ENCODE measurements at regions not wholly inside any gene's neighbourhood (a gene's known extent, or its start where the extent isn't known, plus 50 kb on each side); places are given as distances from the start of the nearest gene placed in this dataset.
"Not testable (repeated sequence)": the region's sequence is repeated elsewhere in the genome, so short reads cannot be mapped to it uniquely, and the experiment has no call there.

DNA sequence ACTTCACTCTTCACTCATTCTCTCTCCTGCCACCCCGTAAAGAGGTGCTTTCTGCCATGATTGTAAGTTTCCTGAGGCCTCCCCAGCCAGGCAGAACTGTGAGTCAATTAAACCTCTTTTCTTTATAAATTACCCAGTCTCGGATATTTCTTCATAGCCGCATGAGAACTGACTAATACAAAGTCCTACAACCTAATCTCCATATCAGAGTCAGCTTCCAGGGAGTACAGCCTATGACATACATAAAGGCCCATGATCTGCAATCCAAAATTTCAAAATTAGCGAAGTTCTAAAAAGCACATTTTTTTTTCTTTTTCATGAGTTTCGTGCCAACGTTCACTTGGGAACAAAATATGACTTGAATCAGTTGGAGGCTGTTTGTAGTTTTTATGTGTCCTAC lies 256.9 kb upstream of the DUSP10 start:
- no peak overlapping the region for H3K4me3 ChIP-seq (ENCODE audit: low read depth, low read length)
- no peak for DNase-seq (ENCODE audit: low read depth)

DNA sequence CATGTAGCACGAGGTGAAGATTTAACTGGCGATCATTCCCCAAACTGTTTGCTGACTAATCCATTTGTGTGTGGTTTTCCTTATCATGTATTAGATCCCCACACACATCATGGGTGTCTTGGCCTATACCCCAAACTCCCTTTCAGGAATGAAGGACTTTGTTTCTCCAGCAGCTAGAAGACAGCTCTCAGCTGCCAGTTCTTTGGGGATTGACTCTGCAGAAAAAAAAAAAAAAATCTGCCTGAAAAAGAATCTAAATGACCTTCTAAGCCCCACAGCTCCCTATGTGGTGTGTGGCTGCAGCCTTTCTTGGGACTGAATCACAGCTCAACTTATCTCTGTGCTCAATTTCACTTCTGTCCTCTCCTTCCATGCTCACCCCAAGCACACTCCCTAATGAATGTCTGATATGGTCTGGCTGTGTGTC lies 256.3 kb upstream of the DUSP10 start:
- no peak overlapping the region for H3K4me3 ChIP-seq (ENCODE audit: low read depth, low read length)
- no peak for DNase-seq (ENCODE audit: low read depth)

DNA sequence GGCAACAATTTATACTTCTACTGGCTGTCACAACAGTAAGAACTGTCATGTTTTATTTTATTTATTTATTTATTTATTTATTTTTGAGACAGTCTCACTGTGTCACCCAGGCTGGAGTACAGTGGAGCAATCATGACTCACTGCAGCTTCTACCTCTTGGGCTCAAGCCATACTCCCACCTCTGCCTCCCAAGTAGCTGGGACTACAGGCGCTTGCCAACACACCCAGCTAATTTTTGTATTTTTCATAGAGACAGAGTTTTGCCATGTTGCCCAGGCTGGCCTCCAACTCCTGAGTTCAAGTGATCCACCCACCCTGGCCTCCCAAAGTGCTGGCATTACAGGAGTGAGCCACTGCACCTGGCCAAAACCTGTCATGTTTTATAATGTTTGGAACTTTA lies 255.1 kb upstream of the DUSP10 start:
- not testable (repeated sequence) for H3K4me3 ChIP-seq (ENCODE audit: low read depth, low read length)
- peak; percentile 67 for DNase-seq (ENCODE audit: low read depth)

DNA sequence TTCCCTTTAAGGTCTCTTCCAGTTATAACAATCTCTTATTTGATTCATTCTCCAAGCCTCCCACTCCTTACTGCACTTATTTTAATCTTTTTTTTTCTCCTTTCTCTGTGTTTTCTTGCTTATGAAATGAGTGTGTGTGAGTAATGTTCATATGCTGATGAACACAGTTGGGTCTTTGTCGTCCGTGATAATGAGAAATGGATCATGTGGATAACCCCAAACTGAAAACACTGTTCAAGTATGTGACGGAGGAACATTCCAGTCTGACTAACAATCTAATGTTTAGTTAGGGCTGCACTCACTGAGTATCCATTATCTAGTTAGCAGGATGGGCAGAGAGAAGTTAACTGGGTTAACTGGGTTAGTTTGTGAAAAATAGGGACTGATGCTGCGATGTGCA lies 253.1 kb upstream of the DUSP10 start:
- H3K4me3 ChIP-seq (ENCODE audit: low read depth, low read length) = no peak overlapping the region
- peak; percentile 71 for DNase-seq (ENCODE audit: low read depth)

DNA sequence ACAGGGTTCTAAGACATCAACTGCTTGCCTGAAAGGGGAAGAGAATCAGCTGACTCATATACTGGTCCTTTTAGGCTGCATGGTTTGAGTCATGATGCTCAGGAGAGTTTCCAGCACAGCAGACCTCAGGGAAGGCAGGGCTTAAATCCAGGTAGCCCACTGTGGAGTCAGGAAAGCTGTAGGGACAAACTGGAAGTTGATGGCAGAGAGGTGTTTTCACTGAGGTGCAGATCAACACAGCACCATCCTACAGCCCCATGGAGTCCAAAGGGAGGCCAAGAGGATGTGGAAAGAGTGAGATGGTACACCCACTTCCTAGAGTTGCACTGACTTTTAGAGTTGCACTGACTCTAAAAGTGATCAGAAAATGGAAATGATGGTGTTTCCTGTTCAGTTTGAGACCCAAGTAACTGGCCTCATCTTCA lies 252.4 kb upstream of the DUSP10 start:
- no peak overlapping the region for H3K4me3 ChIP-seq (ENCODE audit: low read depth, low read length)
- DNase-seq (ENCODE audit: low read depth) = no peak

DNA sequence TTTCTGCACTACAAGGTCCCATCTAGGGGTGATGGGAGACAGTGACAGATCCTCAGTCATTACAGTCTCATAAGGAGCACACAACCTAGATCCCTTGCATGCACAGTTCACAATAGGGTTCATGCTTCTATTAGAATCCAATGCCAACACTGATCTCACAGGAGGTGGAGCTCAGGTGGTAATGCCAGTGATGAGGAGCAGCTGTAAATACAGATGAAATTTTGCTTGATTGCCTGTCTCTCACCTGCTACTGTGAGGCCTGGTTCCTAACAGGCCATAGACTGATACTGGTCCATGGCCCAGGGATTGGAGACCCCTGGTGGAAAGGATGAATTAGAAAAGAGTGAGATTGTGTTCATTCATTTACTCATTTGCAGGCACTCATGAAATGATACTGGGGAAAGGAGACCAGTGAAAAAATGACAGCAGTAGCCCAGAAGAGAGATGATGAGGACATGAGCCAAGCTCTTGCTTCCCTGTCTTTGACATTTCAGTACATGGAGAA lies 251.6 kb upstream of the DUSP10 start:
- H3K4me3 ChIP-seq (ENCODE audit: low read depth, low read length) = no peak overlapping the region
- no peak for DNase-seq (ENCODE audit: low read depth)

DNA sequence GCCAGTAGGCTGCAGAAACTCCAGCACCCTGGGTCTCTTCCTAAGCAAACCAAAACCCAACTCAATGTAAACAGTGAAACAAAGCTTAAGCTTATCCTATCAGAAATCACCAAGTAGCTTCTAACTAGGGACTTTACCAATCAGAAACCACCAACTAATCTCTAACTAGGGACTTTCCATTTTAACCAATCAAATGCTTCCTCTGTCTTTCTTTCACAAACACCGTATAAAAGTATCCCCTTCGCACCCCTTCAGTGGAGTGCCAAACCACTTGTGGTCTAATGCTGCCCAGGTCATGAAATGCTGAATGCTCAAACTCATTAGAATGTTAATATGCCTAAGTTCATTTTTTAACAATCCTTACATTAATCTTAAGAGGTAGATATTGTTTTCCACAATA lies 250.5 kb upstream of the DUSP10 start:
- no peak for DNase-seq (ENCODE audit: low read depth)
- no peak overlapping the region for H3K4me3 ChIP-seq (ENCODE audit: low read depth, low read length)

DNA sequence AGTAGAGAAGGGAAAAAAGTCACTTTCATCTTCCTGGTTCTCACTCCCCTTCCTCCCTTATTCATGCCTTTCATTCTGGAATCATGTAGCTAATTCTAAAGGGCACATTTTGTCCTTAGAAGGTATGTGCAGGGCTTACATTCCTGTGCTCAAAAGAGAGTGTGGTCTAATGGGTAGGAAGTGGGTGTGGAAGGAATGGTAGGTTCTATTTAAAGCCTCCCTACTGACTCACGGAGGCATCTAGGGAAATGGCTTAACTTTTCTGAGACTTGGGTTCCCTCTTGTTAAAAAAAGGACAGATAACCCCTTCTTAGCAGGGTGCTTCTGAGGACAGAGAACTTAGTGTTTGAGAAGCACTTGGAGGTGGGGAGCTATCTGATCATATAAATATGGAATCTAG lies 249.3 kb upstream of the DUSP10 start:
- H3K4me3 ChIP-seq (ENCODE audit: low read depth, low read length) = no peak overlapping the region
- no peak for DNase-seq (ENCODE audit: low read depth)

DNA sequence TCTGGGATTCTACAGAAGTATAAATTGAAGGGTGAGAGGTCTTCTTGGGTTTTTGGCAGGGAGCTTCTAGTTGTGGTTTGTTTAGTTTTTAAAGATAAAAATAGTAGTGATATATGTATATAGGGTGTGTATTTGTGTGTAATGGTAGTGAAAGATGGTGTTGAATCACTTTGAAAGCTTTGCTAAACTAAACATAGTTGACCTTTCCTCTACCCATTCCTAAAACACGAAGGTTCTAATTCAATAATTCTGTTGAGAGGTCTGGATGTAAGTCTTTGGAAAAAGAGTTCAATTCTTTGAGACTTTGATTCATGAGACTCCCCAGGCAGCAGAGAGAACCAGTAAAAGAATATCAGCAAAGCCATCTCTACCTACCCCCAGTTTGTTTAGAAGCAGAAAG lies 247.9 kb upstream of the DUSP10 start:
- DNase-seq (ENCODE audit: low read depth) = no peak
- no peak overlapping the region for H3K4me3 ChIP-seq (ENCODE audit: low read depth, low read length)

DNA sequence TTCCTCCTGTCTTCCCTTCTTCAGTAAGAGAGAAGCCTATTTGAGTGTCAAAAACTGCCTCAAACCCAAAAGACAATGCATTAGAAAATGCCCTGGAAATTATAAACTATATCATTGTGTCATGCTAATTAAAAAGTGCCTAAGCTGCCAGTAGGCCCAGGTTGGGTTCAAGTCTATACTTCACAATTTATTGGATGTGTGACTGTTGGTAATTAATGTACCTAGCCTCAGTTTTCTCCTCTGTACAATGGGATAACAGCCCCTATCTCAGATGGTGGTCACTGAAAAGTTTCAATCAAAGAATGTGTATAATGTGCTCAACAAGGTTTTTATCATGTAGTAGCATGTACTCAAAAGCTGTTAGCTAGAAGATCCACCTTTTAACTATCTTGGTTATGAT lies 246.9 kb upstream of the DUSP10 start:
- no peak for DNase-seq (ENCODE audit: low read depth)
- no peak overlapping the region for H3K4me3 ChIP-seq (ENCODE audit: low read depth, low read length)

DNA sequence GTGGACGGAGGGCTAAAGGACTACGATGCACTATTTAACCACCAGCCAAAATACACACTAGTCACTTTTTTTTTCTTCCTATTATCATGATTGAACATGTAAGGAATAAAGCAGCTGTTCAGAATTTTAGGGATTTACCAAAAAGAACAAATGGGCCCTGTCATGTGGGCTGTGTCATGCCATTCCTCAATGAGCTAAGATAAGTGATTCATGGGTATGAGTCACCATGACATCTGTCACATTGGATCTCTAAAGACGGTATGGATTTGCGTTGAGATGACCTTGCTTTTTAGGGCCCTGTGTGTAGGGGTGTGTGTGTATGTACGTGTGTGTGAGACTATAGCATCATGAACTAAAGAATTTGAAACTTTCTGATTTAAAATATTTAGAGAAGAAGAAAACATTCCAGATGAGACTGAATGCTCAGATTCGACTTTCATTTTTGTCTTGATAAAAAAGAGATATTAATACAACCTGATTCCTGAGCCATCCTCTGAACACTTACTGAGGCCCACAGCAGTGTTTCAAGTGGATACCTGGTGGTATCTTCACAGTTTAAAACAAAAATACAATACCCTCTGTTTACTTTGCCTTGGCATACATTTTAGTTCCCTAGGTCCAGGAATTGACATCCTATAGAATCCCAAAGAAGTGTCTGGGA lies 246.1 kb upstream of the DUSP10 start:
- H3K4me3 ChIP-seq (ENCODE audit: low read depth, low read length) = no peak overlapping the region
- DNase-seq (ENCODE audit: low read depth) = peak; percentile 85

DNA sequence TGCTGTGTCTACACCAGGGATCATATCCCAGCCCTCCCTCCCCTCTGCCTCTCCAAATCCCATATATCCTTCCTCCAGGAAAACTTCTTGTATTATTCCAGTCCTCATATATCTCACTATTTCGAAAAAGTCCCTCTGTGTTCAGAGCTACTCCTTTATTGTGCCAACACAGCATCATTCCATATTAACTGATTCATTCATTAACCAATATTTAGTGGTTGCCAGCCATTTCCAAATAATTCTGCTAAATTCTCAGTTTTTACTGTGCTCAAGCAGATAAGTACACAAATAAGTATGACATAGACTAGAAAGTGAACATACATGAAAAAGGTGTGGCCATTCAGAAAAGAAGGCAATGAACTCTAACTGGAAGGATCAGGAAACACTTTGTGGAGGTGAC lies 241.6 kb upstream of the DUSP10 start:
- H3K4me3 ChIP-seq (ENCODE audit: low read depth, low read length) = no peak overlapping the region
- DNase-seq (ENCODE audit: low read depth) = no peak

DNA sequence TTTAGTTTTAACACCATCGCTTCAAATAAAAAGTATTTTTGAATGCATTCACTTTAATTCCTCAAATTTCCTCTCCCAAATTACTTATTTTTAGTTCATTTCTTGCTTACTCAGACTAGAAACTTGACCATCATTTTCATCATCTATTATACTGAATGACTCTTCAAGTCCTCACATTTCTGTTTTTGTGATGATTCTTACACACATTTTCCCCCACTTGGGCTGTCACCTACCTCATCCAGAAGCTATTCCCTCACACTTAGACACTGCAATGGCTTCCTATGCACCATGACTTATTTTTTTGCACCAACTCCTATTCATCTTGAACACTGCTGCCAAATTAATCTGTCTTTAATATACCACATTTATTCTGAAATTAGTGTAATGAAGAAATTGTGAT lies 239.6 kb upstream of the DUSP10 start:
- DNase-seq (ENCODE audit: low read depth) = no peak
- H3K4me3 ChIP-seq (ENCODE audit: low read depth, low read length) = no peak overlapping the region

DNA sequence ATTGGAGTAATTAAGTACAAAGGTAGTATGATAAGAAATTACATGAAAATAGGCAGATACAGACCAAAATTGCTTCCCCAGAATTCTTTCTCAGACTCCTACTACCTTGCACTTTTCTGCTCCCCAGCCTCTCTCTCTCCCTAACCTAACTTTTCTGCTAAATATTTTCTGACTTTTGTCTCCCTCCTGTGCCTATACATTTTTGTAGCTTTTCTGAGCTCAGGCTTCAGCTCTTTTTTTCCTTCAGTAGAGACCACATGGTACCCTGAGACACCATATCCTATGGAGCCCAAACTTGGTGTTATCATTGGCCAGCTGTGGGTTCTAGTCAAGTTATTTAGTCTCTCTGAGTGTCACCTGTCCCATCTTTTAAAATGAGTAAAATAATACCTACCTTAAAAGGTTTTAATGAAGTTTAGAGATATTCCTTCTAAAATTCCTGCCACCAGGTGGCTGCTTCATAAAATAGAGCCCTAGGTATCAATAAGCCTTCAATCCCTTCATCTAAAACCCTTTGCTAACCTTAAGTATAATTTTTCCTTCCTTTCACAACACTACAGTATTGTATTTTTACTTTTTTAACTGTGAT lies 237.6 kb upstream of the DUSP10 start:
- H3K4me3 ChIP-seq (ENCODE audit: low read depth, low read length) = no peak overlapping the region
- DNase-seq (ENCODE audit: low read depth) = no peak

DNA sequence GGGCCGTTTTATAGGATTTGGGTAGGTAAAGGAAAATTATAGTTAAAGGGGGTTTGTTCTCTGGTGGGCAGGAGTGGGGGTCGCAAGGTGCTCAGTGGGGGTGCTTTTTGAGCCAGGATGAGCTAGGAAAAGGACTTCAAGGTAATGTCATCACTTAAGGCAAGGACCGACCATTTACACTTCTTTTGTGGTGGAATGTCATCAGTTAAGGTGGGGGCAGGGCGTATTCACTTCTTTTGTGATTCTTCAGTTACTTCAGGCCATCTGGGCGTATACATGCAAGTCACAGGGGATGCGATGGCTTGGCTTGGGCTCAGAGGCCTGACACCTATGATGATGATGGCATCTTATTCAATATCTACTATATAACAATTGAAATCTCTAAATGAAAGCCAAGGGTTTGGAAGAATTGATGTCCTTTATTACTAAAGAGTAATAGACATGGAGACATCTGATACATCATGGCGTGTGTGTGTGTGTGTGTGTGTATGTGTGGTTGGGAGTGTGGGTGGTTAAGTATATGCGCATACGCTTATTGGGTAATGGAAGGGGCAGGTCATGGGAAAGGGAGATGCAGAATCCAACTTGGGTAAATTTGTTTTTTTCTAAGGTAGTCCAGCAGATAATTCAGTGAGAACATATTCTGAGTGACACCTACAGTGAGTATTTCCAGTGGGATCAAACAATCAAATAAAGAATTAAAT lies 236.9 kb upstream of the DUSP10 start:
- not testable (repeated sequence) for DNase-seq (ENCODE audit: low read depth); H3K4me3 ChIP-seq (ENCODE audit: low read depth, low read length)

DNA sequence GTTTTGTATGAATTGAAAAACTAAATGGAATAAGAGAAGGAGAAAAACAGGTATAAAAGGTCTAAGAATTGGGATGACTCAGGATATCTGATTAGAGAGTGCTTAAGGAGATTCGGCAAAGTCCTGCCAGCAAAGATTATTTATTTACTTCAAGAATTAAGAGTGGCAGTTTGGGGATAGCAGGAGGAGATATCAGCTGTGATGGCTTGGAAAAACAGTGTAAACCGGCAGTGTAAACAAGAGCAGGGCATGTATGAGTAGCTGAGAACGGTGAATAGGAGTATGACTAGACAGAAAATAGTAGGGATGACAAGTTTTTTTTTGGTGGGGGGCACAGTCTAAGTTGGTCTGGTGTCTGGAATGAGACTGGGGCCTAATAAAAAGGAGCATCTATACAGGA lies 231.9 kb upstream of the DUSP10 start:
- H3K4me3 ChIP-seq (ENCODE audit: low read depth, low read length); DNase-seq (ENCODE audit: low read depth): not testable (repeated sequence)

DNA sequence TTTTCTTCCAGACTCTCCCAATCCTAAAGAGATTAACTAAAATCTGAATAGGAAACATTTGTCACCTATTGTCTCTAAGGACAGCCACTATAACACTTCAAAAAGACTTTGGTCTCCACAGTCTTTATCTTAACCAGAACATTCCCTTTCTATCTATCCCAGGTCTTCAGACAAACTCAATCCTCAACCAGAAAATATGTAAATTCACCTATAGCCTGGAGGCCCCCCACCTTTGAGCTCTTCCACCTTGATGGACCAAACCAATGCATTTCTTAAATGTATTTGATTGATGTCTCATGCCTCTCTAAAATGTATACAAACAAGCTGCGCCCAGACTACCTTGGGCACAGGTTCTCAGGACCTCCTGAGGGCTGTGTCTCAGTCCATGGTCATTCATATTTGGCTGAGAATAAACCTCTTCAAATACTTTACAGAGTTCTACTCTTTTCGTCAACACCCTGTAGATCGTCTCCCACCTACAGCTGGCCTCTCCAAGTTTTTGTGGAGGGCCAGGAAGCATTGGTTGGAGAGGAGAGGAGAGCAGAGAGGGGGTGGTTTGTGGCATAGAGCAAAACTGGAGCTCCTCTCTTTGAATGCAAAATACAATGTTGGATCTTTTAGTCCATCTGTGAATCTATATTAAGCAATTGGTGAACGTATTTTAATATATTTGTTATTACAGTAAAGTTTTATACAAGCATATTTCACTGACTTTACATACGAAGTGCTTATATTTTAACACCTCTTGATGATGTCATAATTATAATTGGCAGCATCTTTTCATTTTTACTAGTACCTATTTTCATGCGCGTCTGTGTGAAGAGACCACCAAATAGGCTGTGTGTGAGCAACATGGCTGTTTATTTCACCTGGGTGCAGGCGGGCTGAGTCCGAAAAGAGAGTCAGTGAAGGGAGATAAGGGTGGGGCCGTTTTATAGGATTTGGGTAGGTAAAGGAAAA lies 230.7 kb upstream of the DUSP10 start:
- H3K4me3 ChIP-seq (ENCODE audit: low read depth, low read length) = no peak overlapping the region
- no peak for DNase-seq (ENCODE audit: low read depth)

DNA sequence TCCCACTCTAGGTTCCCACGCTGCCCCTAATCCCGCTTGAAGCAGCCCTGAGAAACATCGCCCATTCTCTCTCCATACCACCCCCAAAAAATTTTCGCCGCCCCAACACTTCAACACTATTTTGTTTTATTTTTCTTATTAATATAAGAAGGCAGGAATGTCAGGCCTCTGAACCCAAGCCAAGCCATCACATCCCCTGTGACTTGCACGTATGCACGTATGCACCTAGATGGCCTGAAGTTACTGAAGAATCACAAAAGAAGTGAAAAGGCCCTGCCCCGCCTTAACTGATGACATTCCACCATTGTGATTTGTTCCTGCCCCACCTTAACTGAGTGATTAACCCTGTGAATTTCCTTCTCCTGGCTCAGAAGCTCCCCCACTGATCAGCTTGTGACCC lies 229.1 kb upstream of the DUSP10 start:
- not testable (repeated sequence) for DNase-seq (ENCODE audit: low read depth); H3K4me3 ChIP-seq (ENCODE audit: low read depth, low read length)

DNA sequence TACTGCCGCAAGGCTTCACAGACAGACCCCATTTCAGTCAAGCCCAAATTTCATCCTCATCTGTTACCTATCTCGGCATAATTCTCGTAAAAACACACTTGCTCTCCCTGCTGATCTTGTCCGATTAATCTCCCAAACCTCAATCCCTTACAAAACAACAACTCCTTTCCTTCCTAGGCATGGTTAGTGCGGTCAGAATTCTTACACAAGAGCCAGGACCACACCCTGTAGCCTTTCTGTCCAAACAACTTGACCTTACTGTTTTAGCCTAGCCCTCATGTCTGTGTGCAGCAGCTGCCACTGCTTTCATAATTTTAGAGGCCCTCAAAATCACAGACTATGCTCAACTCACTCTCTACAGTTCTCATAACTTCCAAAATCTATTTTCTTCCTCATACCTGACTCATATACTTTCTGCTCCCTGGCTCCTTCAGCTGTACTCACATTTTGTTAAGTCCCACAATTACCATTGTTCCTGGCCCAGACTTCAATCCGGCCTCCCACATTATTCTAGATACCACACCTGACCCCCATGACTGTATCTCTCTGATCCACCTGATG lies 227.5 kb upstream of the DUSP10 start:
- not testable (repeated sequence) for DNase-seq (ENCODE audit: low read depth); H3K4me3 ChIP-seq (ENCODE audit: low read depth, low read length)
